ENCODE measurements at regions not wholly inside any gene's neighbourhood (a gene's known extent, or its start where the extent isn't known, plus 50 kb on each side); places are given as distances from the start of the nearest gene placed in this dataset.

DNA sequence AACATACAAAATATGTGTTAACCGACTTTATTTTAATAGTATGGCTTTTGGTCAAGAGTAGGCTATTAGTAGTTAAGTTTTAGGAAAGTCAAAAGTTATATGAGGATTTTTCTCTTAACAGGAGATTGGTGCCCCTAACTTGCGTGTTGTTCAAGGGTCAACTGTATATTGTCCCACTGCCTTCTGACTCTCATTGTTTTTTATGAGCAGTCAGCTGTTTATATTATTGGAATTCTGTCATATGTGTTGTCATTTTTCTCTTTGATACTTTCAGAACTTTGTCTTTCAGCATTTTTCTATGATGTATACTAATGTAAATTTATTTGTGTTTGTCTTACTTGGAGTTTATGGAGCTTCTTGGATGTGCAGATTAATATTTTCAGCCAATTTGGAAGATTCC, 142.1 kb upstream of the CMC1 start:
- DNase-seq (ENCODE audit: low spot score): no peak

- no peak for DNase-seq (ENCODE audit: low spot score)
These were observed 139.7 kb upstream of the CMC1 start for GRCh38 chr3:28101705-28102104.

GRCh38 chr3:28103861-28104260, 137.6 kb upstream of the CMC1 start:
- no peak for DNase-seq (ENCODE audit: low spot score)

GRCh38 chr3:28104896-28105534, 136.4 kb upstream of the CMC1 start:
- no peak for DNase-seq (ENCODE audit: low spot score)

DNA sequence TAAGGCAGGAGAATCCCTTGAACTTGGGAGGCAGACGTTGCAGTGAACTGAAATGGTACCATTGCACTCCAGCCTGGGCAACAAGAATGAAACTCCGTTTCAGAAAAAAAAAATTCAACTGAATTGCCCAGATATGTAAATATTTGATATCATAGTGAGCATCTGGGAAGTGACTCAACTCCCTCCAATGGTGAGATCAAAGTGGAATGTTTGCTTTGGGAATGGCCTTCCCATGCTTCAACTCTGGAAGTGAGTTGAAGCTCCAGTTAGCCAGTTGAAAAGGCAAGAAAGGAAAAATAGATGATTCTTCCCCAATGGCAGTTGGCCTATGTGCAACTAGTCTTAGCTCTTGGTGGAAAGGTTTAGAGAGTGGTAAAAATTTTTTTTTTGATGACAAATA, 131.6 kb upstream of the CMC1 start:
- no peak for DNase-seq (ENCODE audit: low spot score)

GRCh38 chr3:28110869-28111268, 130.6 kb upstream of the CMC1 start:
- no peak for DNase-seq (ENCODE audit: low spot score)

DNA sequence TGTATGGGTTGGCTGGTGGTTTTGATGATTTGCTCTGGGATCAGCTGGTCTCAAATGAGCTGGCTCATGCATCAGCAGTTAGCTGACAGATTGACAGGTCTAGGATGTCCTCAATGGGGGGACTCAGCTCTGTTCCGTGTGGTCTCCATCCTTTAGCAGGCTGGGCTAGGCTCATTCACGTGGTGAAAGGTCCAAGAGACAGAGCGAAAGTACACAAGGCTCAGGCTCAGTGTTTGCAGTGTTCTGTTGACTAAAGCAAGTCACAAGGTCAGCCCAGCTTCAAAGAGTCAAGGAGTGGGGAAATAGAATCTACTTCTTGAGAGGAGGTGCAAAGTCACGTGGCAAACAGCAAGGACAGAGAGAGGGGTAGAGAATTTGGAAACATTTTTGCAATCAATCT, 126.5 kb upstream of the CMC1 start:
- DNase-seq (ENCODE audit: low spot score): no peak

- DNase-seq (ENCODE audit: low spot score): no peak
These were observed 126.1 kb upstream of the CMC1 start for GRCh38 chr3:28115316-28115715.

DNA sequence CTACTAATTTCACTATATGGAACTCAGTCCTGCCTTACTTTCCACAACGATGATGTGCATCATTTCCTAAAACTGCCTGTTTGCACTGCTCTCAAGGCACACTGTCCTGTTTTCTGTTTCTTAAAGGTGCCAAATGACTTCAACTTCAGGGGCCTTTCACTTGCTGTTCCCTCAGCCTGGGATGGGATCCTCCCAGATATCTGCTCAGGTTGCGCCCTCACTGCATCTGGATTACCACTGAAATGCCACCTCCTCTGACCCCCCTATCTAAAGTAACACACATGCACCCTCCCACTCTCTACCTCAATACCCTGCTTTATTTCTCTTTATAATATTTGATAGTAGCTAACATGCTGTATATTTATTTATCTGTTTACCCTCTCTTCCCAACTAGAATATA, 123.8 kb upstream of the CMC1 start:
- DNase-seq (ENCODE audit: low spot score): no peak

- no peak for DNase-seq (ENCODE audit: low spot score)
These were observed 123.3 kb upstream of the CMC1 start for GRCh38 chr3:28118087-28118486.

DNA sequence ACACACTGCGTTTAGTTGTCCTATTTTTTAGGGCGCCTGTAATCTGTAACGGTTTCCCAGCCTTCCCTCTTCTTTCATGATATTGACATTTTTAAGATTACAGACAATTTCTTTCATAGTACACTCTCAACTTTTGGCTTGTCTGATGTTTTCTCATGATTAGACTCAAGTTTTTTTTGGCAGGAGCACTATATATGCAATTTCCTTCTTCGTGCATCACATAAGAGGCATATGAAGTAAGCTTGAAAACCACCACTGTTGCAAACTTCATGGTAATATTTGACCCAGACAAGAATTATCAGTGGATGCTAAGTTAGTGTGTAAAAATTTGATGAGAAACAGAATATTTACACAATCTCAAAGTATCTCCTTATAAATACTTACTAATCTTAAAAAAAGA, 119.2 kb upstream of the CMC1 start:
- no peak for DNase-seq (ENCODE audit: low spot score)

GRCh38 chr3:28124882-28125281, 116.5 kb upstream of the CMC1 start:
- DNase-seq (ENCODE audit: low spot score): no peak

- no peak for DNase-seq (ENCODE audit: low spot score)
These were observed 116.1 kb upstream of the CMC1 start for GRCh38 chr3:28125342-28125741.

- DNase-seq (ENCODE audit: low spot score): no peak
These were observed 110.6 kb upstream of the CMC1 start for GRCh38 chr3:28130836-28131235.

DNA sequence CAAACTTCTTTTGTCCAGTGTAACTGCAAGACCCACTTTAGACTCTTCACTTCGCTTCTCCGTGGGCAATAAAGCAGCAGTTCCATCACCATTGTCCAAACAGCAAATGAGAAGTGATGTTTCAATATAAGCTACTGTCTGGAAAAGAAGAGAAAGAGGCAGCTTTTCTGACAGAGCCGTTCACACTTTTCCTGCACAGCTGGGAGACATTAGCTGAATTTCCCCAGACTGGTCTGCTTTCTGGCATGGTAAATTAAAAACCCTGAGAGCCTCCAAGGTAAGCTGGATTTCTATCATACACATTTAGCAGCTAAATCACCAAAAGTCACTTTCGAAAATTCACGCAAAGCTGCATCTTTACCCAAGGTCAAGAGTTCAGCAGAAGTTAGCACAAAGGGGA, 108.5 kb upstream of the CMC1 start:
- DNase-seq (ENCODE audit: low spot score): no peak

DNA sequence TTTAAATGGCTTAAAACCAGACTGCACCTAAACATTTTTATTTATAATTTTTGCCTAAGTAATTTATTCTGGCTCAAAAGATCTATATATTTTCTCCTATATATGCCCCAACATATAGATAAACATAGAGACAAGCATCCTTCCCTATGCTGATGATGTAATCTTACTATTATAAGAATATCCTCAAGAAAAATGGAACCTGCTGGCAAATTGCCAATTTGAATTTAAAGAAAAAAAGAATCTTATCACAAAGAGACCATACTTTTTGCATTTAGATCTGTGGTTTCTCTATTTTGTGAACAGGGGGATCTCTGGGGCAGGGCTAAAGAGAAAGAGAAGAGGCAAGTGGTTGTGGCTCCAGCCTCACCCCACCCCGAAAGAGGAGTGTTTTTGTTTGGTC, 107.2 kb upstream of the CMC1 start:
- DNase-seq (ENCODE audit: low spot score): no peak

- no peak for DNase-seq (ENCODE audit: low spot score)
These were observed 106.5 kb upstream of the CMC1 start for GRCh38 chr3:28134792-28135375.

GRCh38 chr3:28136607-28137216, 104.7 kb upstream of the CMC1 start:
- no peak for DNase-seq (ENCODE audit: low spot score)

GRCh38 chr3:28138043-28138610, 103.3 kb upstream of the CMC1 start:
- no peak for DNase-seq (ENCODE audit: low spot score)

DNA sequence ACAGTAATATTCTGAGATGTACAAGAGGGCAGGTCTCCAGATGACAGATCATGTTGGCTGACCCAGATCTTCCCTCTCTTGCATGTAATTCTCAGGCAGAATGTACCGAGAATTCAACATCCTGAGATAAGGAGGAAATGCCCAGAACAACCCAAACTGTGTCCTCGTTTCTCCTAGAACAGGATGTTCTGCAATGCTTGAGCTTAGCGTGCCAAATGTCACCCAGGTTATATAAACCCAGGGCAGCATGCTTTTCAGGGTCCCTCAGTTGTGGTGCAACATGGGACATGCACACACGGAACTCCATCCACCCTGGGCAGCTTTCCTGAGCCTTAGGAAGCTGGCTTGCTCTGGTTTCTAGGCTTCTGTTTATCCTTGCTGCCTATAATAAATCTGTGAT, 102.1 kb upstream of the CMC1 start:
- no peak for DNase-seq (ENCODE audit: low spot score)

DNA sequence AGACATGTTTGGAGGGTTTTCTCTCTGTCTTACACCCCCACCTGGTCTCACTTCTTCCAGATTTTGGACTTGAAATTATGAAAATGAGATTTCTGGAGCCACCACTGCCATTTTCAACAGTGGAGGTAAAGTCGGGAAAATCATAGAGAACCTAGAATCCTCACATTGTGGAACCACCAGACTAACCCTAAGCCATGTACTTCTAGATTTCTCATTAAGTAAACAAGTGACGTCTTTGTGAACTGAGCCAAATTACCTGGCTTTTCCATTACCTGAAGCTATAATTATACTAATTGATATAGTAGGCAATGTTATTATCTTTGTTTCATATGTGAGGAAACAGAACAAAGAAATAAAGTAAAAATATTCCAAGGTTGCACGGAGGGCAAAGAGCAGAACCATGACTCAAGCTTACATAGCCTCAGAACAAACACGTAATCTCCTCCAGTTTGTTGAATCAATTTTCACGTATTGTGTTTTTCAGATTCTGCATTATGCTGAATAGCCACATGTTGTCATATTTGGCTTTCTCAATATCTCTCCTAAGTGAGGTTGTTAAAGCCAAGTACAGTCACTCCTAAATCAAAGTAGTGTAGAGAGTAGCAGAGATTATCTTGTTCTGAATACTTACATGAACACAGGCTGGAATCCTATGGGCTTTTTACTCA, 101.3 kb upstream of the CMC1 start:
- no peak for DNase-seq (ENCODE audit: low spot score)

GRCh38 chr3:28140664-28141063, 100.8 kb upstream of the CMC1 start:
- DNase-seq (ENCODE audit: low spot score): no peak

DNA sequence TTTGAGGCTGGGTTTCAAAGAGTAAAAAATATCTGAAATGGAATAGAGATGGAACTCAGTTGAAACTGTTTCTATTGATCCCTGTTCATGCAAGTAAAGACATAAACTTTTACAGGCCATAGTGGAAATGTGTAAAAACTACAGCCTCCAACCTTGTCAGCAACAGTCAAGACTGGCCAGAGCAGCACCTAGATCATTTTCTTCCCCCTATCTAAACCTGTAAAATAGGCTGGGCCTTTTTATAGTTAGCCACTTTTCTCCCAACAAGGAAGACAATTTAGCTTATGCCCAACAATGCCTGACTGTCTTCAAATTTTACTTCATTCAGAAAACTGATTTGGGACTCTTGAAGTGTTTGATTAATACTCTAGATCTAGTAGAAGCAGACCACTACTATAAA, 91.5 kb upstream of the CMC1 start:
- no peak for DNase-seq (ENCODE audit: low spot score)

Data from GM03348 (cell line).